ENCODE measurements at regions not wholly inside any gene's neighbourhood (a gene's known extent, or its start where the extent isn't known, plus 50 kb on each side); places are given as distances from the start of the nearest gene placed in this dataset.
"Not testable (repeated sequence)": the region's sequence is repeated elsewhere in the genome, so short reads cannot be mapped to it uniquely, and the experiment has no call there.

GRCh38 chr2:35931115-35931514 lies 424.5 kb upstream of the CRIM1 start:
- DNase-seq: no peak

GRCh38 chr2:35929551-35929950 lies 426.0 kb upstream of the CRIM1 start:
- DNase-seq: no peak

GRCh38 chr2:35920061-35920460 lies 435.5 kb upstream of the CRIM1 start:
- no peak for DNase-seq

GRCh38 chr2:35915261-35915660 lies 440.3 kb upstream of the CRIM1 start:
- DNase-seq: no peak

GRCh38 chr2:35891936-35892335 lies 463.6 kb upstream of the CRIM1 start:
- no peak for DNase-seq

- no peak for DNase-seq
Observed at GRCh38 chr2:35891528-35891927, 464.1 kb upstream of the CRIM1 start.

GRCh38 chr2:35887146-35887545 lies 468.4 kb upstream of the CRIM1 start:
- DNase-seq: no peak

GRCh38 chr2:35873921-35874320 lies 481.7 kb upstream of the CRIM1 start:
- no peak for DNase-seq

GRCh38 chr2:35871672-35872071 lies 483.9 kb upstream of the CRIM1 start:
- DNase-seq: no peak

- DNase-seq: no peak
Observed at GRCh38 chr2:35870713-35871112, 484.9 kb upstream of the CRIM1 start.

GRCh38 chr2:35864141-35864540 lies 491.4 kb upstream of the CRIM1 start:
- DNase-seq: no peak

GRCh38 chr2:35858216-35858615 lies 497.4 kb upstream of the CRIM1 start:
- DNase-seq: no peak

- no peak for DNase-seq
Observed at GRCh38 chr2:35857498-35857897, 498.1 kb upstream of the CRIM1 start.

- DNase-seq: no peak
Observed at GRCh38 chr2:35831385-35831784, 524.2 kb upstream of the CRIM1 start.

- no peak for DNase-seq
Observed at GRCh38 chr2:35830833-35831232, 524.7 kb upstream of the CRIM1 start.

GRCh38 chr2:35827086-35827485 lies 528.5 kb upstream of the CRIM1 start:
- DNase-seq: no peak

- no peak for DNase-seq
Observed at GRCh38 chr2:35822716-35823115, 532.9 kb upstream of the CRIM1 start.

GRCh38 chr2:35821675-35822074 lies 533.9 kb upstream of the CRIM1 start:
- no peak for DNase-seq

- DNase-seq: no peak
Observed at GRCh38 chr2:35820391-35820790, 535.2 kb upstream of the CRIM1 start.

- DNase-seq: no peak
Observed at GRCh38 chr2:35819033-35819432, 536.5 kb upstream of the CRIM1 start.

GRCh38 chr2:35818359-35818758 lies 537.2 kb upstream of the CRIM1 start:
- DNase-seq: not testable (repeated sequence)

GRCh38 chr2:35814597-35814996 lies 541.0 kb upstream of the CRIM1 start:
- DNase-seq: not testable (repeated sequence)

GRCh38 chr2:35803126-35803525 lies 552.5 kb upstream of the CRIM1 start:
- DNase-seq: no peak

GRCh38 chr2:35794796-35795450 lies 560.7 kb upstream of the CRIM1 start:
- DNase-seq: no peak

GRCh38 chr2:35790292-35790691 lies 565.3 kb upstream of the CRIM1 start:
- DNase-seq: no peak

- no peak for DNase-seq
Observed at GRCh38 chr2:35788543-35788942, 567.0 kb upstream of the CRIM1 start.

Data from 8988T (cell line).